ENCODE measurements at regions not wholly inside any gene's neighbourhood (a gene's known extent, or its start where the extent isn't known, plus 50 kb on each side); places are given as distances from the start of the nearest gene placed in this dataset.
"Not testable (repeated sequence)": the region's sequence is repeated elsewhere in the genome, so short reads cannot be mapped to it uniquely, and the experiment has no call there.

- H3K9me3 Mint-ChIP-seq; H3K4me3 Mint-ChIP-seq; H3K27ac Mint-ChIP-seq; H3K27me3 Mint-ChIP-seq; H3K36me3 Mint-ChIP-seq; DNase-seq (ENCODE audit: extremely low spot score, unreplicated experiment); H3K4me1 Mint-ChIP-seq (ENCODE audit: unreplicated experiment): not testable (repeated sequence)
Measured at GRCh38 chr21:6141138-6141474, 4380.3 kb upstream of the TPTE start.

GRCh38 chr21:6153154-6153553, 4368.2 kb upstream of the TPTE start:
- not testable (repeated sequence) for H3K4me1 Mint-ChIP-seq (ENCODE audit: unreplicated experiment); H3K9me3 Mint-ChIP-seq; DNase-seq (ENCODE audit: extremely low spot score, unreplicated experiment); H3K27me3 Mint-ChIP-seq; H3K27ac Mint-ChIP-seq; H3K36me3 Mint-ChIP-seq; H3K4me3 Mint-ChIP-seq

DNA sequence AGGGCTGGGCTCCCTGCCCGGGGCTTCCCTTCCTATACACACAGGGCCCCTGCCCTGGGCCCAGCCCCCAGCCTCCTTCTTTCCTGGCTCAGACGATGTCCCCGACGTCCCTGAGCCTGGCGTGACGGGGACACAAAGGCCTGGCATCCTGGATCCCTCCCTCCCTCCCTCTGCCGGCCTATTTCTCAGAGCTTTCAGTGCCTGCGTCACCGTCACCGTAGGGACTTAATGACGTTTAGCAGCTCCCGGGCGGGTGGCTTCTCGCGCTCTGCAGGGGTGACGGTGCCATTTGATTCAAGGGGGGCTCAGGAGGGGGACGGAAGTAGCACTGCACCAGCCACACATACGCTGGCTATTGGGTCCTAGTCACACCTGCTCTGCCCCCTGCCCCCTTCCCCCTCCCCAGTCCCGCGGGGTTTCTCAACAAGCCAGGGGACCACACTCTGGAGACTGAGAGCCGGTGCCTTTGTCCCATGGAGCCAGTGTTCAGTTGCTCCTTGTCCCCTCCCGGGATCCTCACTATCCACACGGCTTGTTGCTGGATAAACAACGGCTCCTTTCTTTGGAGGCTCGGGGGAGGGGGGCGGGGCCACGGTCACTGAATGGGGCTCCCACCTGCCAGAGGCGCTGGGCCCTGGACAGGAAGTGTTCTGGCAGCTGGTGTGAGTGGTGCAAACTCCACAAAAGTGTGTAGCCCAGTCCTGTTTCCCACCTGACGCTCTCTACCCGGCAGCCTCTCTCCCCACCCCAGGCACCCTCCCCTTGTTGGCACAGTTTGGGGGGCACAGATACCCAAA, 4366.7 kb upstream of the TPTE start:
- not testable (repeated sequence) for H3K9me3 Mint-ChIP-seq; H3K4me3 Mint-ChIP-seq; H3K4me1 Mint-ChIP-seq (ENCODE audit: unreplicated experiment); DNase-seq (ENCODE audit: extremely low spot score, unreplicated experiment); H3K36me3 Mint-ChIP-seq; H3K27ac Mint-ChIP-seq; H3K27me3 Mint-ChIP-seq

- not testable (repeated sequence) for H3K27me3 Mint-ChIP-seq; H3K36me3 Mint-ChIP-seq; DNase-seq (ENCODE audit: extremely low spot score, unreplicated experiment); H3K4me3 Mint-ChIP-seq; H3K9me3 Mint-ChIP-seq; H3K27ac Mint-ChIP-seq; H3K4me1 Mint-ChIP-seq (ENCODE audit: unreplicated experiment)
Measured at GRCh38 chr21:6156712-6157389, 4364.5 kb upstream of the TPTE start.

GRCh38 chr21:6157515-6157914, 4363.9 kb upstream of the TPTE start:
- not testable (repeated sequence) for H3K27me3 Mint-ChIP-seq; DNase-seq (ENCODE audit: extremely low spot score, unreplicated experiment); H3K27ac Mint-ChIP-seq; H3K4me3 Mint-ChIP-seq; H3K36me3 Mint-ChIP-seq; H3K4me1 Mint-ChIP-seq (ENCODE audit: unreplicated experiment); H3K9me3 Mint-ChIP-seq

GRCh38 chr21:6158171-6158570, 4363.2 kb upstream of the TPTE start:
- H3K4me3 Mint-ChIP-seq; H3K9me3 Mint-ChIP-seq; DNase-seq (ENCODE audit: extremely low spot score, unreplicated experiment); H3K36me3 Mint-ChIP-seq; H3K27me3 Mint-ChIP-seq; H3K27ac Mint-ChIP-seq; H3K4me1 Mint-ChIP-seq (ENCODE audit: unreplicated experiment): not testable (repeated sequence)

All from type B pancreatic cell (in vitro differentiated cells).